Activated T-helper 1 cell treated with anti-CD3 and anti-CD28 coated beads, Interleukin-12 subunit alpha, Interleukin-12 subunit beta, Interleukin-2, Interleukin-4 antibody, amounts not matched to agents 30 ng/mL and 10 ng/mL and 1 ng/mL, durations not matched to agents 14 hours and 24 hours and 36 hours (primary cell): ENCODE measurements at regions not wholly inside any gene's neighbourhood (a gene's known extent, or its start where the extent isn't known, plus 50 kb on each side); places are given as distances from the start of the nearest gene placed in this dataset.
"Not testable (repeated sequence)": the region's sequence is repeated elsewhere in the genome, so short reads cannot be mapped to it uniquely, and the experiment has no call there.

Source experiments
- DNase-seq: peaks from one replicate; pipeline ENCODE4 v3.0.0; 2021; ENCODE audit warnings: low spot score
- H3K27ac Mint-ChIP-seq: one replicate; pipeline ENCODE4 v1.8.0; 2021; ENCODE audit warnings: mild to moderate bottlenecking, mixed read lengths
- H3K27me3 Mint-ChIP-seq: one replicate; pipeline ENCODE4 v1.8.0; 2022; ENCODE audit warnings: mild to moderate bottlenecking, moderate library complexity, mixed read lengths; ENCODE audit not compliant: insufficient read depth
- H3K36me3 Mint-ChIP-seq: one replicate; pipeline ENCODE4 v1.8.0; 2021; ENCODE audit warnings: low read depth, mixed read lengths
- H3K4me1 Mint-ChIP-seq: one replicate; pipeline ENCODE4 v1.8.0; 2021; ENCODE audit warnings: low read depth, mixed read lengths
- H3K4me3 Mint-ChIP-seq: one replicate; pipeline ENCODE4 v1.8.0; 2021; ENCODE audit warnings: mild to moderate bottlenecking, moderate library complexity, mixed read lengths
- H3K9me3 Mint-ChIP-seq: one replicate; pipeline ENCODE4 v1.8.0; 2021; ENCODE audit warnings: mixed read lengths
- intact Hi-C: fragments of 100-400 bp; cut with micrococcal nuclease; formaldehyde crosslinking; loops from one replicate; pipeline ENCODE4 v1.15.1; 2024

- intact Hi-C loops: no loop called here
- no peak for DNase-seq
- Mint-ChIP-seq H3K9me3 (peaks cover 17% of the 10 kb centered on the region), H3K36me3 (no peaks in the 10 kb centered on the region), H3K4me1 (no peaks in the 10 kb centered on the region), H3K27me3 (no peaks in the 10 kb centered on the region), H3K4me3 (no peak overlapping the region), H3K27ac (no peak overlapping the region)
Observed at GRCh38 chr15:26294059-26294689, 431.0 kb upstream of the ATP10A start.

GRCh38 chr15:26287381-26287780 is 424.3 kb upstream of the ATP10A start:
- peaks cover 26% of the 10 kb centered on the region for H3K9me3 Mint-ChIP-seq
- H3K36me3 Mint-ChIP-seq: no peaks in the 10 kb centered on the region
- H3K4me3 Mint-ChIP-seq: no peak overlapping the region
- H3K27me3 Mint-ChIP-seq: no peaks in the 10 kb centered on the region
- H3K4me1 Mint-ChIP-seq: no peaks in the 10 kb centered on the region
- DNase-seq: no peak
- no peak overlapping the region for H3K27ac Mint-ChIP-seq
- intact Hi-C loops: no loop called here

GRCh38 chr15:26280281-26280680 is 417.2 kb upstream of the ATP10A start:
- H3K9me3 Mint-ChIP-seq: peaks cover 7% of the 10 kb centered on the region
- intact Hi-C loops: no loop called here
- no peaks in the 10 kb centered on the region for H3K4me1 Mint-ChIP-seq
- no peak overlapping the region for H3K27ac Mint-ChIP-seq
- H3K4me3 Mint-ChIP-seq: no peak overlapping the region
- no peaks in the 10 kb centered on the region for H3K27me3 Mint-ChIP-seq
- no peak for DNase-seq
- H3K36me3 Mint-ChIP-seq: no peaks in the 10 kb centered on the region

GRCh38 chr15:26261966-26262365 is 398.8 kb upstream of the ATP10A start:
- H3K27me3 Mint-ChIP-seq: no peaks in the 10 kb centered on the region
- DNase-seq: no peak
- intact Hi-C loops: loop anchor here (2.0 kb wide), 1 partner anchor 753 kb away; no protein-coding TSS in a partner anchor
- H3K9me3 Mint-ChIP-seq: no peaks in the 10 kb centered on the region
- H3K36me3 Mint-ChIP-seq: no peaks in the 10 kb centered on the region
- no peak overlapping the region for H3K27ac Mint-ChIP-seq
- H3K4me1 Mint-ChIP-seq: no peaks in the 10 kb centered on the region
- no peak overlapping the region for H3K4me3 Mint-ChIP-seq

- H3K27ac Mint-ChIP-seq: no peak overlapping the region
Observed at GRCh38 chr15:26261413-26261812, 398.3 kb upstream of the ATP10A start.

GRCh38 chr15:26260517-26261133 is 397.5 kb upstream of the ATP10A start:
- intact Hi-C loops: loop anchor here (2.0 kb wide), 1 partner anchor 752 kb away; no protein-coding TSS in a partner anchor
- Mint-ChIP-seq H3K4me1 (no peaks in the 10 kb centered on the region), H3K27me3 (no peaks in the 10 kb centered on the region), H3K9me3 (no peaks in the 10 kb centered on the region), H3K36me3 (no peaks in the 10 kb centered on the region), H3K4me3 (no peak overlapping the region), H3K27ac (no peak overlapping the region)
- DNase-seq: no peak

More at GRCh38 chr15:26261413-26261812, 398.3 kb upstream of the ATP10A start:
- Mint-ChIP-seq H3K27me3 (no peaks in the 10 kb centered on the region), H3K36me3 (no peaks in the 10 kb centered on the region), H3K9me3 (no peaks in the 10 kb centered on the region), H3K4me1 (no peaks in the 10 kb centered on the region), H3K4me3 (no peak overlapping the region)
- intact Hi-C loops: loop anchor here (2.0 kb wide), 1 partner anchor 753 kb away; no protein-coding TSS in a partner anchor
- no peak for DNase-seq

DNA sequence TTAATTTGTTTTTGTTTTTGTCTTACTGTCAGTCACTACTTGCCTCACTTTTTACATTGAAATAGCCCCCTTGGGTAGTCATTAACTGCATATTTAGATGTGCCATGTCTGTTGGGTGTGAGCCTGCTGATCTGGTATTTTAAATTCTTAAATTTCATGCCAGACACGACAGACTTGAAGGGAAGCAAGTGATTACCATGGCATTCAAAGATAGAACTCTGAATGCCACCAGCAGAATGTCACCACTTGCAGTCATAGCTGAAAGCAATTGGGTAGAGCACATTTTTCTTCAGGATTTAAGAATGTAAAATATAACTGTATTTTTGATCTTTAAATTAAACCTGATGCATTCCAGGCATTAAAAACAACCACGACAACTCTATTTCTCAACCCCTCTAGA is 396.5 kb upstream of the ATP10A start:
- no peaks in the 10 kb centered on the region for H3K4me1 Mint-ChIP-seq
- intact Hi-C loops: no loop called here
- no peaks in the 10 kb centered on the region for H3K36me3 Mint-ChIP-seq
- no peak overlapping the region for H3K27ac Mint-ChIP-seq
- no peak overlapping the region for H3K4me3 Mint-ChIP-seq
- H3K27me3 Mint-ChIP-seq: no peaks in the 10 kb centered on the region
- no peak for DNase-seq
- H3K9me3 Mint-ChIP-seq: no peaks in the 10 kb centered on the region

- H3K9me3 Mint-ChIP-seq, H3K27ac Mint-ChIP-seq, intact Hi-C loops, H3K36me3 Mint-ChIP-seq, DNase-seq, H3K27me3 Mint-ChIP-seq, H3K4me3 Mint-ChIP-seq, H3K4me1 Mint-ChIP-seq: not testable (repeated sequence)
Observed at GRCh38 chr15:26244782-26245181, 381.7 kb upstream of the ATP10A start.

- Mint-ChIP-seq H3K36me3 (no peaks in the 10 kb centered on the region), H3K27ac (no peak overlapping the region), H3K9me3 (peaks cover 4% of the 10 kb centered on the region), H3K27me3 (no peaks in the 10 kb centered on the region), H3K4me1 (no peaks in the 10 kb centered on the region), H3K4me3 (no peak overlapping the region)
- intact Hi-C loops: no loop called here
- no peak for DNase-seq
Observed at GRCh38 chr15:26243382-26243781, 380.3 kb upstream of the ATP10A start.

DNA sequence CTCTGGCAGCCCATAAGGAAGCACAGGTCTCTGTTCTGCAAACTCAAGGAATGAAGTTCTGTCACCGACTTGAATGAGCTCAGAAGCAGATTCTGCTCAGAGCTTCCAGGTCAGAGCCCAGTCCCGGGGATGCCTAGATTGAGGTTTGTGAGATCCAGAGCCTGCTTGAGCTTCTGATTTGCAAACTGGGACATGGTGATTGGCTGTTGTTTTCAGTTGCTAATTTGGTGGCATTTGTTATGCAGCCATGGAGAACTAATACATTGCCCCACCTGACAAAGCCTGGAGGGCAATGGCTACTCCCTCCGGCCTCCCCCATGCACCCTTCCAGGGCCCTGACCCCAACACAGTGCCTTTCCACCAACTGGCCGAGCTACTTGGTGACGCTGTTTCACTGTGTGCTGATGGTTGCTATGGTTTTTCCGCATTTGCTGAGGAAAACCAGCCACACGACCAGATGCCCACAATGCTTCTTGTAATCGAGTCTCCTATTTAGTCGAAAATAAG is 379.5 kb upstream of the ATP10A start:
- intact Hi-C loops: no loop called here
- H3K4me3 Mint-ChIP-seq: no peak overlapping the region
- H3K27ac Mint-ChIP-seq: no peak overlapping the region
- H3K36me3 Mint-ChIP-seq: no peaks in the 10 kb centered on the region
- H3K27me3 Mint-ChIP-seq: no peaks in the 10 kb centered on the region
- no peaks in the 10 kb centered on the region for H3K4me1 Mint-ChIP-seq
- peaks cover 4% of the 10 kb centered on the region for H3K9me3 Mint-ChIP-seq
- DNase-seq: no peak

DNA sequence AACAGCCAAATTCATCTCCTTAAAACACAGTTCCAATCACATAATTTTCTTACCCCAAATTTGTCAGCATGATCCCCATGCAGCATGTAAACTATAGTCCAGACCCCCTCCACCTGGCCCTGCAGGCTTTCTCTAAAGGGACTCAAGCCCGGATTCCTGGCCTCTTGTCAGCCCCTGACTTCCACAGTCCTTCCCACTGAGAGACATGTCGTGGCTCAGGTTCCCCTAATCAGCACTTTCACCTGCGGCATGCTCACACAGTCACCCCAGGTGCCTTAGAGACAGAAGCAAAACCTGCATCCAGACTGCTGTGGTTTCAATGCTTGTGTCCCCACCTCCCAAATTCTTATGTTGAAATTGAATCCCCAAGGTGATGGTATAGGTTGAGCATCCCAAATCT is 372.7 kb upstream of the ATP10A start:
- no peaks in the 10 kb centered on the region for H3K4me1 Mint-ChIP-seq

DNA sequence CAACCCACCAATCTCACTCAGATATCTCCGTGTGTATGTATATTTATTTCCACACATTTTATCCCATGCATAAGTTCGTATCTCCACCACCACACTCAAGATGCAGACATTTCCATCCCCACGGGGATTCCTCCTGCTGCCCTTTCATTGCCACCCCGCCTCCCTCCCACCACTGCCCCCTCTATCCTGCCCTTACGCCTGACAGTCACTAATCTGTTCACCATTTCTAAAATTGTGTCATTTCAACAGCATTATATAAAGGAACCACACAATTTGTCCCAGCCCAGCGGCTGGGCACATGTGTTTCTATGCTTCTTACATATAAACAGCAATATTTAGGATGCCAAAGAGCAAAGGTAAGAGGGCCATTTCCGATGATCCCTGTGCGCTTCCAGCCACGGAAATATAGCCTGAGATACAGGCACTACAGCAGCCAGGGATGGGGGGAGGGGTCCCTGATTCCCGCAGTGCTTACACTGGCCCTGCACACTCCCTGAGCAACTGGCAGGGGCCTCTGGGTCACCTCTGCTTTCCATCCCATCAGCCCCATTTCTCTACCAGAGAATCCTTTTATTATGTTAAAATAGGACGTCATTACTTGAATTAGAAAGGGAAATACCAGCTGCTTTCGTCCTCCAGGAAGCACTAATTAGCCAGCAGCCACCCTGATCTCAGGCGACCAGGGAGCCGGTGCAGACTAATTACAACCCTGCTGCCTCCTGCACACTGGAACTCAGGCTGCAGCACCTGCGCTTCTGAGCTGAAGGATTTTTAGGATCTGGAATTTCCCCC is 372.0 kb upstream of the ATP10A start:
- Mint-ChIP-seq H3K27me3 (no peaks in the 10 kb centered on the region), H3K4me1 (no peaks in the 10 kb centered on the region), H3K4me3 (no peak overlapping the region), H3K27ac (no peak overlapping the region), H3K36me3 (no peaks in the 10 kb centered on the region), H3K9me3 (no peaks in the 10 kb centered on the region)
- DNase-seq: no peak
- intact Hi-C loops: no loop called here

More for the DNA sequence above, 372.7 kb upstream of the ATP10A start:
- intact Hi-C loops: no loop called here
- Mint-ChIP-seq H3K4me3 (no peak overlapping the region), H3K27ac (no peak overlapping the region), H3K9me3 (no peaks in the 10 kb centered on the region), H3K27me3 (no peaks in the 10 kb centered on the region), H3K36me3 (no peaks in the 10 kb centered on the region)
- no peak for DNase-seq

DNA sequence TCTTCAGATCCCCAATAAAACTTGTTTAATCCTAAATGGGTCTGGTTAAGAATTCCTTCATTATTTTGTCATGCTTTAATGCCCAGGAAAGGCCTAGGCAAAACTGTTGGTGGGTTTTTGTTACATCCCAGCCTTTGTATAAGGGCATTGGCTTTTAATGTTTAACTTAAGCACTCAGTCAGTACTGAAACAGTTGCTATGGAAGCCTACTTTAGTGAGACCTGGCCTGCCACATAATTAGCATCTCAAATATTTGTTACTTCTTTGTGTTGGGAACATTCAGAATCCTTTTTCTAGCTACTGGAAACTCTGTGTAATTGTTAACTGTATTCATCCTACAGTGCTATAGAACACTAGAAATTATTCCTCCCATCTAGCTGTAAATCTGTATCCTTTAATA is 369.6 kb upstream of the ATP10A start:
- DNase-seq: no peak
- intact Hi-C loops: no loop called here
- Mint-ChIP-seq H3K4me1 (no peaks in the 10 kb centered on the region), H3K27ac (no peak overlapping the region), H3K9me3 (peaks cover 12% of the 10 kb centered on the region), H3K27me3 (no peaks in the 10 kb centered on the region), H3K36me3 (no peaks in the 10 kb centered on the region), H3K4me3 (no peak overlapping the region)
